SK-N-SH treated with all-trans-retinoic acid at 6 μM for 48 hours (cell line): ENCODE measurements at regions not wholly inside any gene's neighbourhood (a gene's known extent, or its start where the extent isn't known, plus 50 kb on each side); places are given as distances from the start of the nearest gene placed in this dataset.
"Not testable (repeated sequence)": the region's sequence is repeated elsewhere in the genome, so short reads cannot be mapped to it uniquely, and the experiment has no call there.

Source experiments
- ATAC-seq: fragments of 200-7000 bp; cut with Tn5 transposase; 3 replicates; pipeline ENCODE4 v1.9.1; 2020; ENCODE audit warnings: mild to moderate bottlenecking, moderate library complexity
- ARNTL ChIP-seq: fragments of 450-650 bp; formaldehyde crosslinking; IDR thresholded peaks from 2 replicates; pipeline ENCODE4 v1.5.0; 2020; ENCODE audit warnings: low read depth, mild to moderate bottlenecking, moderate library complexity, borderline replicate concordance
- BACH2 ChIP-seq: fragments of 250-450 bp; sonication (Bioruptor Pico); IDR thresholded peaks from 2 replicates; pipeline ENCODE4 v1.9.0; 2021; ENCODE audit warnings: mild to moderate bottlenecking, borderline replicate concordance
- CREB5 ChIP-seq: fragments of 250-450 bp; sonication (Bioruptor Pico); IDR thresholded peaks from 2 replicates; pipeline ENCODE4 v1.5.1; 2020; ENCODE audit warnings: low read depth, mild to moderate bottlenecking, moderate library complexity
- ESRRG ChIP-seq: fragments of 250-450 bp; sonication (Bioruptor Pico); IDR thresholded peaks from 2 replicates; pipeline ENCODE4 v1.6.1; 2021; ENCODE audit warnings: mild to moderate bottlenecking
- GLIS3 ChIP-seq: fragments of 250-450 bp; sonication (Bioruptor Pico); IDR thresholded peaks from 2 replicates; pipeline ENCODE4 v1.5.0; 2020; ENCODE audit warnings: mild to moderate bottlenecking, moderate library complexity
- ISL1 ChIP-seq: fragments of 250-450 bp; sonication (Bioruptor Pico); IDR thresholded peaks from 2 replicates; pipeline ENCODE4 v2.1.2; 2022; ENCODE audit warnings: mild to moderate bottlenecking, moderate library complexity
- OSR1 ChIP-seq: fragments of 250-450 bp; sonication (Bioruptor Pico); IDR thresholded peaks from 2 replicates; pipeline ENCODE4 v1.8.0; 2022; ENCODE audit warnings: moderate library complexity, mild to moderate bottlenecking, inconsistent platforms
- PATZ1 ChIP-seq: fragments of 250-450 bp; sonication (Bioruptor Pico); IDR thresholded peaks from 2 replicates; pipeline ENCODE4 v1.8.0; 2020; ENCODE audit warnings: mild to moderate bottlenecking, moderate library complexity, borderline replicate concordance
- POU6F1 ChIP-seq: fragments of 250-450 bp; sonication (Bioruptor Pico); IDR thresholded peaks from 2 replicates; pipeline ENCODE4 v1.8.0; 2021; ENCODE audit warnings: low read depth, mild to moderate bottlenecking, moderate library complexity, borderline replicate concordance
- PPARA ChIP-seq: fragments of 250-450 bp; sonication (Bioruptor Pico); IDR thresholded peaks from 2 replicates; pipeline ENCODE4 v1.5.0; 2020; ENCODE audit warnings: mild to moderate bottlenecking, borderline replicate concordance
- TOX ChIP-seq: fragments of 250-450 bp; sonication (Bioruptor Pico); IDR thresholded peaks from 2 replicates; pipeline ENCODE4 v1.8.0; 2021; ENCODE audit warnings: mild to moderate bottlenecking, moderate library complexity, borderline replicate concordance
- TSHZ2 ChIP-seq: fragments of 250-450 bp; sonication (Bioruptor Pico); IDR thresholded peaks from 2 replicates; pipeline ENCODE4 v1.5.0; 2020; ENCODE audit warnings: mild to moderate bottlenecking, moderate library complexity
- ZC3H10 ChIP-seq: fragments of 250-450 bp; sonication (Bioruptor Pico); IDR thresholded peaks from 2 replicates; pipeline ENCODE4 v1.5.1; 2021; ENCODE audit warnings: mild to moderate bottlenecking, moderate library complexity
- ZFP3 ChIP-seq: fragments of 250-450 bp; sonication (Bioruptor Pico); IDR thresholded peaks from 2 replicates; pipeline ENCODE4 v1.5.0; 2020; ENCODE audit warnings: mild to moderate bottlenecking, moderate library complexity
- ZFP30 ChIP-seq: fragments of 450-650 bp; formaldehyde crosslinking; IDR thresholded peaks from 2 replicates; pipeline ENCODE4 v1.5.0; 2022; ENCODE audit warnings: mild to moderate bottlenecking, moderate library complexity
- ZNF70 ChIP-seq: fragments of 450-650 bp; formaldehyde crosslinking; IDR thresholded peaks from 2 replicates; pipeline ENCODE4 v1.5.0; 2020; ENCODE audit warnings: mild to moderate bottlenecking, moderate library complexity
- ZNF8 ChIP-seq: fragments of 450-650 bp; formaldehyde crosslinking; IDR thresholded peaks from 2 replicates; pipeline ENCODE4 v1.5.0; 2020; ENCODE audit warnings: mild to moderate bottlenecking, moderate library complexity

- ATAC-seq: no peak
- TF ChIP-seq ZFP3 (CRISPR knock-in tag): no peak
- no peak for TF ChIP-seq CREB5 (CRISPR knock-in tag)
- TF ChIP-seq ARNTL (CRISPR knock-in tag): no peak
- no peak for TF ChIP-seq ZC3H10 (CRISPR knock-in tag)
- no peak for TF ChIP-seq ZNF8 (CRISPR knock-in tag)
- no peak for TF ChIP-seq ZNF70 (CRISPR knock-in tag)
- no peak for TF ChIP-seq GLIS3 (CRISPR knock-in tag)
- no peak for TF ChIP-seq PATZ1 (CRISPR knock-in tag)
- no peak for TF ChIP-seq BACH2 (CRISPR knock-in tag)
- no peak for TF ChIP-seq OSR1 (CRISPR knock-in tag)
- no peak for TF ChIP-seq TSHZ2 (CRISPR knock-in tag)
- TF ChIP-seq ZFP30 (CRISPR knock-in tag): no peak
- TF ChIP-seq POU6F1: no peak
- no peak for TF ChIP-seq TOX (CRISPR knock-in tag)
- no peak for TF ChIP-seq PPARA (CRISPR knock-in tag)
Measured at GRCh38 chr1:234953655-234954405, 174.8 kb downstream of the TOMM20 start.

GRCh38 chr1:234950598-234950997 is 178.0 kb downstream of the TOMM20 start:
- no peak for ATAC-seq

GRCh38 chr1:234949528-234949927 is 179.1 kb downstream of the TOMM20 start:
- ATAC-seq: not testable (repeated sequence)

More at GRCh38 chr1:234950598-234950997, 178.0 kb downstream of the TOMM20 start:
- TF ChIP-seq TSHZ2 (CRISPR knock-in tag) (no peak), ESRRG (CRISPR knock-in tag) (no peak), ZFP30 (CRISPR knock-in tag) (no peak), BACH2 (CRISPR knock-in tag) (no peak), PPARA (CRISPR knock-in tag) (no peak), ISL1 (CRISPR knock-in tag) (no peak), OSR1 (CRISPR knock-in tag) (no peak), ARNTL (CRISPR knock-in tag) (no peak), TOX (CRISPR knock-in tag) (no peak), POU6F1 (no peak)
